C4-2B (cell line): ENCODE measurements at regions not wholly inside any gene's neighbourhood (a gene's known extent, or its start where the extent isn't known, plus 50 kb on each side); places are given as distances from the start of the nearest gene placed in this dataset.

ENCODE experiments used
- ZFX ChIP-seq: fragments of 450-650 bp; IDR thresholded peaks from 2 replicates; pipeline ENCODE4 v1.6.1; 2017
- TF ChIP-seq, protein P1 (sequence below): fragments of 450-650 bp; conservative IDR thresholded peaks from 2 replicates; pipeline ENCODE4 v1.5.1; 2017; ENCODE audit warnings: mild to moderate bottlenecking

DNA sequence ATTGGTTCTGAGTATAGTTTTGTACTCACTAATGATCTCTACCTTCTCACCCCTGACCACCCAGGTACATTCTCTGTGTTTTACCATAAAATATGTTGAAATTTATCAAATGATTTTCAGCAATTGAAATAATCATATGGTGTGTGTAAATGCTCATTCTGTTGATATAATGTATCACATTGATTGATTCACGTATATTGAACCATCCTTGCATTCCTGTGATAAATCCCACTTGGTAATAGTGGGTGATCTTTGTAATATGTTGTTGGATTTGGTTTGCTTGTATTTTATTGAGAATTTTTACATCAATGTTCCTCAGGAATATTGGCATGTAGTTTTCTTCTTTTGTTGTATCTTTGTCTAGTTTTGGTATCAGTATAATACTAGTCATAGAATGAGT is 1497.6 kb downstream of the OTOL1 start:
- TF ChIP-seq, protein P1, sequence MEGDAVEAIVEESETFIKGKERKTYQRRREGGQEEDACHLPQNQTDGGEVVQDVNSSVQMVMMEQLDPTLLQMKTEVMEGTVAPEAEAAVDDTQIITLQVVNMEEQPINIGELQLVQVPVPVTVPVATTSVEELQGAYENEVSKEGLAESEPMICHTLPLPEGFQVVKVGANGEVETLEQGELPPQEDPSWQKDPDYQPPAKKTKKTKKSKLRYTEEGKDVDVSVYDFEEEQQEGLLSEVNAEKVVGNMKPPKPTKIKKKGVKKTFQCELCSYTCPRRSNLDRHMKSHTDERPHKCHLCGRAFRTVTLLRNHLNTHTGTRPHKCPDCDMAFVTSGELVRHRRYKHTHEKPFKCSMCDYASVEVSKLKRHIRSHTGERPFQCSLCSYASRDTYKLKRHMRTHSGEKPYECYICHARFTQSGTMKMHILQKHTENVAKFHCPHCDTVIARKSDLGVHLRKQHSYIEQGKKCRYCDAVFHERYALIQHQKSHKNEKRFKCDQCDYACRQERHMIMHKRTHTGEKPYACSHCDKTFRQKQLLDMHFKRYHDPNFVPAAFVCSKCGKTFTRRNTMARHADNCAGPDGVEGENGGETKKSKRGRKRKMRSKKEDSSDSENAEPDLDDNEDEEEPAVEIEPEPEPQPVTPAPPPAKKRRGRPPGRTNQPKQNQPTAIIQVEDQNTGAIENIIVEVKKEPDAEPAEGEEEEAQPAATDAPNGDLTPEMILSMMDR = no peak
- no peak for TF ChIP-seq ZFX
